Neural cell (in vitro differentiated cells): ENCODE measurements at regions not wholly inside any gene's neighbourhood (a gene's known extent, or its start where the extent isn't known, plus 50 kb on each side); places are given as distances from the start of the nearest gene placed in this dataset.

ENCODE experiments used
- H2AFZ ChIP-seq: fragments of 200-600, 300-800 bp; sonication (generic), shearing (Covaris generic); 2 replicates; pipeline ENCODE4 v1.6.0; 2014; ENCODE audit warnings: low read depth, mild to moderate bottlenecking, antibody characterized with exemption, low read length, moderate library complexity
- H3F3A ChIP-seq: fragments of 200-600 bp; shearing (Covaris generic); 2 replicates; pipeline ENCODE4 v1.6.1; 2016; ENCODE audit warnings: mild to moderate bottlenecking, moderate library complexity, mixed read lengths, antibody characterized with exemption, low read length; ENCODE audit not compliant: insufficient read depth, poor library complexity, severe bottlenecking
- H3K27ac ChIP-seq: fragments of 200-600, 300-800 bp; sonication (generic), shearing (Covaris generic); 2 replicates; pipeline ENCODE4 v1.5.1; 2014; ENCODE audit warnings: mild to moderate bottlenecking, low read length, moderate library complexity
- H3K27me3 ChIP-seq: fragments of 300-800, 200-600 bp; sonication (generic), shearing (Covaris generic); 2 replicates; pipeline ENCODE4 v1.6.0; 2014; ENCODE audit warnings: mild to moderate bottlenecking, low read depth, low read length, moderate library complexity; ENCODE audit not compliant: insufficient read depth
- H3K36me3 ChIP-seq: fragments of 300-800, 200-600 bp; sonication (generic), shearing (Covaris generic); 2 replicates; pipeline ENCODE4 v1.5.1; 2014; ENCODE audit warnings: mild to moderate bottlenecking, antibody characterized with exemption, low read length, moderate library complexity; ENCODE audit not compliant: insufficient read depth
- H3K4me2 ChIP-seq: fragments of 300-800, 200-600 bp; sonication (generic), shearing (Covaris generic); 2 replicates; pipeline ENCODE4 v1.6.0; 2014; ENCODE audit warnings: mild to moderate bottlenecking, low read length
- H3K4me3 ChIP-seq: fragments of 300-800, 200-600 bp; sonication (generic), shearing (Covaris generic); 2 replicates; pipeline ENCODE4 v1.5.1; 2014; ENCODE audit warnings: mild to moderate bottlenecking, low read length, moderate library complexity
- H3K79me2 ChIP-seq: fragments of 200-600 bp; shearing (Covaris generic); replicated peaks from 2 replicates; pipeline ENCODE4 v1.6.0; 2014; ENCODE audit warnings: mild to moderate bottlenecking, low read length, moderate library complexity; ENCODE audit not compliant: insufficient read depth
- H3K9ac ChIP-seq: fragments of 300-800, 200-600 bp; sonication (generic), shearing (Covaris generic); 2 replicates; pipeline ENCODE4 v1.6.1; 2016; ENCODE audit warnings: mild to moderate bottlenecking, low read length, mixed read lengths
- H3K9me2 ChIP-seq: fragments of 200-600 bp; shearing (Covaris generic); 2 replicates; pipeline ENCODE4 v1.6.1; 2016; ENCODE audit warnings: mild to moderate bottlenecking, low read length, mixed read lengths; ENCODE audit not compliant: insufficient read depth
- H3K9me3 ChIP-seq: fragments of 200-600, 300-800 bp; sonication (generic), shearing (Covaris generic); 2 replicates; pipeline ENCODE4 v1.6.1; 2016; ENCODE audit warnings: mild to moderate bottlenecking, mixed run types, low read length, moderate library complexity, mixed read lengths
- H4K20me1 ChIP-seq: fragments of 200-600 bp; shearing (Covaris generic); 2 replicates; pipeline ENCODE4 v1.6.1; 2016; ENCODE audit warnings: mild to moderate bottlenecking, mixed run types; ENCODE audit not compliant: insufficient read depth
- CTCF ChIP-seq: fragments of 450-650 bp; IDR thresholded peaks from 2 replicates; pipeline ENCODE4 v1.5.1; 2014; ENCODE audit warnings: antibody characterized with exemption, mild to moderate bottlenecking, moderate library complexity; ENCODE audit not compliant: poor library complexity, severe bottlenecking
- EP300 ChIP-seq: fragments of 450-650 bp; conservative IDR thresholded peaks from 2 replicates; pipeline ENCODE4 v1.6.1; 2014; ENCODE audit warnings: antibody characterized with exemption, mild to moderate bottlenecking, moderate library complexity; ENCODE audit not compliant: poor library complexity, severe bottlenecking
- EZH2 ChIP-seq: fragments of 200-600, 300-800 bp; shearing (Covaris generic), sonication (generic); IDR thresholded peaks from 2 replicates; pipeline ENCODE4 v1.6.1; 2014; ENCODE audit warnings: antibody characterized with exemption, low read length, borderline replicate concordance, mild to moderate bottlenecking; ENCODE audit not compliant: insufficient read depth, poor library complexity, severe bottlenecking
- MXI1 ChIP-seq: fragments of 450-650 bp; conservative IDR thresholded peaks from 2 replicates; pipeline ENCODE4 v1.6.1; 2014; ENCODE audit warnings: antibody characterized with exemption, mild to moderate bottlenecking; ENCODE audit not compliant: poor library complexity, severe bottlenecking
- POLR2AphosphoS5 ChIP-seq: IDR thresholded peaks from 2 replicates; pipeline ENCODE4 v1.6.1; 2012
- RAD21 ChIP-seq: fragments of 450-650 bp; conservative IDR thresholded peaks from 2 replicates; pipeline ENCODE4 v1.6.1; 2014; ENCODE audit warnings: antibody characterized with exemption, mild to moderate bottlenecking, moderate library complexity
- REST ChIP-seq: IDR thresholded peaks from 2 replicates; pipeline ENCODE4 v1.6.1; 2012; ENCODE audit warnings: borderline replicate concordance
- SMC3 ChIP-seq: fragments of 450-650 bp; conservative IDR thresholded peaks from 2 replicates; pipeline ENCODE4 v1.6.1; 2014; ENCODE audit warnings: antibody characterized with exemption, mild to moderate bottlenecking, moderate library complexity; ENCODE audit not compliant: poor library complexity
- TAF1 ChIP-seq: IDR thresholded peaks from 2 replicates; pipeline ENCODE4 v1.6.1; 2012; ENCODE audit warnings: low read depth

GRCh38 chr2:185526161-185526560, 212.4 kb upstream of the FSIP2 start:
- Histone ChIP-seq H3K36me3 (no peaks in the 10 kb centered on the region), H3K9me2 (no peaks in the 10 kb centered on the region), H3K4me3 (no peak overlapping the region)

GRCh38 chr2:185531721-185532120, 206.9 kb upstream of the FSIP2 start:
- no peak overlapping the region for H3K27ac ChIP-seq
- H2AFZ ChIP-seq, result no peak overlapping the region
- H3K36me3 ChIP-seq, result no peaks in the 10 kb centered on the region
- no peak overlapping the region for H3K4me3 ChIP-seq
- H3F3A ChIP-seq, result no peaks in the 10 kb centered on the region
- no peaks in the 10 kb centered on the region for H3K27me3 ChIP-seq
- no peaks in the 10 kb centered on the region for H3K79me2 ChIP-seq
- TF ChIP-seq EZH2 (no peak), MXI1 (no peak), REST (no peak)
- no peaks in the 10 kb centered on the region for H3K9me3 ChIP-seq
- H3K9ac ChIP-seq, result no peak overlapping the region
- no peaks in the 10 kb centered on the region for H3K9me2 ChIP-seq
- no peaks in the 10 kb centered on the region for H4K20me1 ChIP-seq
- H3K4me2 ChIP-seq, result no peak overlapping the region

More at GRCh38 chr2:185526161-185526560, 212.4 kb upstream of the FSIP2 start:
- no peak overlapping the region for H3K9ac ChIP-seq
- no peaks in the 10 kb centered on the region for H4K20me1 ChIP-seq
- no peak overlapping the region for H2AFZ ChIP-seq
- no peaks in the 10 kb centered on the region for H3K79me2 ChIP-seq
- no peak overlapping the region for H3K4me2 ChIP-seq
- no peaks in the 10 kb centered on the region for H3K9me3 ChIP-seq
- no peaks in the 10 kb centered on the region for H3F3A ChIP-seq
- TF ChIP-seq MXI1 (no peak), EZH2 (no peak), CTCF (no peak), REST (no peak), POLR2AphosphoS5 (no peak), TAF1 (no peak), EP300 (no peak), SMC3 (no peak), RAD21 (no peak)
- H3K27ac ChIP-seq, result no peak overlapping the region
- no peaks in the 10 kb centered on the region for H3K27me3 ChIP-seq
